IMR-90 (cell line): ENCODE measurements at regions not wholly inside any gene's neighbourhood (a gene's known extent, or its start where the extent isn't known, plus 50 kb on each side); places are given as distances from the start of the nearest gene placed in this dataset.

Experiments
- ATAC-seq: fragments of 200-7000 bp; cut with Tn5 transposase; 2 replicates; pipeline ENCODE4 v1.9.1; 2020; ENCODE audit warnings: low read depth, mild to moderate bottlenecking, moderate library complexity
- BruUV-seq: library from RNA; stranded (reverse); fragments of 400-500 nt; replicated peaks from 2 replicates; lab custom pipeline; 2021; lab: Mats Ljungman, UMichigan
- CTCF ChIA-PET: fragments of 300-600 bp; formaldehyde crosslinking; extraction: SDS; loops from one replicate; lab custom pipeline; 2021; ENCODE audit warnings: antibody characterized with exemption; lab: Yijun Ruan, JAX
- POLR2A ChIA-PET: fragments of 300-600 bp; sonication (Branson Sonifier 250); formaldehyde crosslinking; loops from one replicate; lab custom pipeline; 2022; ENCODE audit warnings: antibody characterized with exemption; ENCODE audit not compliant: unreplicated experiment; lab: Charles Lee
- DNase-seq: peaks from one replicate; pipeline ENCODE4 v3.0.0; 2013
- H2AFZ ChIP-seq: replicated peaks from 2 replicates; pipeline ENCODE3; 2013; ENCODE audit warnings: low read length, mild to moderate bottlenecking; ENCODE audit not compliant: poor library complexity
- H2AK5ac ChIP-seq: 2 replicates; pipeline ENCODE4 v1.6.1; 2013; ENCODE audit warnings: low read depth, low read length, inconsistent platforms
- H2AK9ac ChIP-seq: replicated peaks from 2 replicates; pipeline ENCODE3; 2013; ENCODE audit warnings: mild to moderate bottlenecking, low read depth, low read length, moderate library complexity; ENCODE audit not compliant: poor library complexity
- H2BK120ac ChIP-seq: 2 replicates; pipeline ENCODE4 v1.6.1; 2013; ENCODE audit warnings: low read depth, low read length, inconsistent platforms
- H2BK15ac ChIP-seq: 3 replicates; pipeline ENCODE4 v1.6.1; 2013; ENCODE audit warnings: low read depth, low read length, inconsistent platforms
- H2BK20ac ChIP-seq: 2 replicates; pipeline ENCODE4 v1.6.1; 2013; ENCODE audit warnings: low read depth, mild to moderate bottlenecking, inconsistent platforms, low read length, moderate library complexity
- H2BK5ac ChIP-seq: 2 replicates; pipeline ENCODE4 v1.6.1; 2013; ENCODE audit warnings: mild to moderate bottlenecking, low read depth, low read length, inconsistent platforms; ENCODE audit not compliant: poor library complexity, severe bottlenecking
- H3K14ac ChIP-seq: replicated peaks from 2 replicates; pipeline ENCODE4 v1.6.1; 2013; ENCODE audit warnings: low read depth, low read length, inconsistent platforms
- H3K18ac ChIP-seq: 2 replicates; pipeline ENCODE4 v1.6.1; 2013; ENCODE audit warnings: low read depth, low read length, control low read depth
- H3K23ac ChIP-seq: 2 replicates; pipeline ENCODE4 v1.6.1; 2013; ENCODE audit warnings: low read depth, low read length, inconsistent platforms
- H3K27ac ChIP-seq: 2 replicates; pipeline ENCODE4 v1.5.1; 2013; ENCODE audit warnings: mild to moderate bottlenecking, control low read depth, low read length; ENCODE audit not compliant: insufficient read depth
- H3K27me3 ChIP-seq: 2 replicates; pipeline ENCODE4 v1.6.1; 2013; ENCODE audit warnings: low read length; ENCODE audit not compliant: control insufficient read depth, insufficient read depth
- H3K36me3 ChIP-seq: 2 replicates; pipeline ENCODE4 v1.6.1; 2013; ENCODE audit warnings: low read length, mixed read lengths; ENCODE audit not compliant: control insufficient read depth, insufficient read depth
- H3K4ac ChIP-seq: 2 replicates; pipeline ENCODE4 v1.6.1; 2013; ENCODE audit warnings: low read depth, low read length, inconsistent platforms
- H3K4me1 ChIP-seq: 2 replicates; pipeline ENCODE4 v1.6.1; 2013; ENCODE audit warnings: low read length, mixed read lengths; ENCODE audit not compliant: control insufficient read depth, insufficient read depth
- H3K4me2 ChIP-seq: 2 replicates; pipeline ENCODE4 v1.6.1; 2013; ENCODE audit warnings: low read depth, mild to moderate bottlenecking, control low read depth, low read length, moderate library complexity
- H3K4me3 ChIP-seq: 2 replicates; pipeline ENCODE4 v1.5.1; 2013; ENCODE audit warnings: low read depth, mild to moderate bottlenecking, control low read depth, low read length, moderate library complexity; ENCODE audit not compliant: insufficient read depth
- H3K56ac ChIP-seq: 2 replicates; pipeline ENCODE4 v1.6.1; 2013; ENCODE audit warnings: low read length, inconsistent platforms; ENCODE audit not compliant: insufficient read depth; ENCODE audit errors: extremely low read depth
- H3K79me1 ChIP-seq, 2 experiments: 2 replicates each; pipeline ENCODE4 v1.6.1; 2013; ENCODE audit warnings: low read length in 2 of 2, inconsistent platforms in 1 of 2, low read depth in 1 of 2
- H3K9ac ChIP-seq: 2 replicates; pipeline ENCODE4 v1.6.1; 2013; ENCODE audit warnings: low read depth, low read length, control low read depth
- H3K9me1 ChIP-seq: 2 replicates; pipeline ENCODE4 v1.6.1; 2013; ENCODE audit warnings: low read length, inconsistent platforms; ENCODE audit not compliant: insufficient read depth
- H3K9me3 ChIP-seq: 2 replicates; pipeline ENCODE4 v1.6.1; 2013; ENCODE audit warnings: low read length; ENCODE audit not compliant: control insufficient read depth, insufficient read depth
- H4K20me1 ChIP-seq: 2 replicates; pipeline ENCODE4 v1.6.1; 2013; ENCODE audit warnings: low read length, inconsistent platforms; ENCODE audit not compliant: insufficient read depth
- H4K5ac ChIP-seq: 2 replicates; pipeline ENCODE4 v1.6.1; 2013; ENCODE audit warnings: mild to moderate bottlenecking, low read depth, low read length, control low read depth
- H4K8ac ChIP-seq, 2 experiments: 2 replicates each; pipeline ENCODE4 v1.6.1; 2013; ENCODE audit warnings: low read depth in 2 of 2, low read length in 2 of 2, control low read depth in 1 of 2, inconsistent platforms in 1 of 2
- H4K91ac ChIP-seq: 2 replicates; pipeline ENCODE4 v1.6.1; 2013; ENCODE audit warnings: low read depth, low read length, inconsistent platforms; ENCODE audit not compliant: insufficient read depth
- FOS ChIP-seq: fragments of 150-350 bp; IDR thresholded peaks from 2 replicates; pipeline ENCODE4 v1.6.1; 2016; ENCODE audit warnings: low read depth, low read length
- MAFK ChIP-seq: IDR thresholded peaks from 2 replicates; pipeline ENCODE4 v1.6.1; 2012; ENCODE audit warnings: low read depth, low read length, improper control_type of control experiment
- RCOR1 ChIP-seq: IDR thresholded peaks from 2 replicates; pipeline ENCODE4 v1.6.1; 2012; ENCODE audit warnings: mild to moderate bottlenecking, low read length, improper control_type of control experiment; ENCODE audit not compliant: insufficient replicate concordance
- WGBS, 2 experiments: methylation state at CpG; one replicate each; pipeline versions ENCODE4 v1.1.5 to v1.1.7; 2013; ENCODE audit warnings: missing lambda C conversion rate in 2 of 2; ENCODE audit not compliant: insufficient read length in 1 of 2; ENCODE audit errors: extremely low coverage in 2 of 2; 5-methylcytosine and 5-hydroxymethylcytosine counted together
- dilution Hi-C: fragments of 300-500 bp; cut with HindIII; formaldehyde crosslinking; loops from one replicate; pipeline ENCODE4 v1.14.3; 2018; ENCODE audit warnings: low sequenced_read_pairs; ENCODE audit not compliant: unreplicated experiment
- in situ Hi-C: fragments of 300-500 bp; cut with MboI; formaldehyde crosslinking; loops from 3 replicates; pipeline ENCODE4 v1.14.3; 2019; ENCODE audit warnings: low sequenced_read_pairs, inconsistent platforms, mixed read lengths
- intact Hi-C: fragments of 100-400 bp; cut with micrococcal nuclease; formaldehyde crosslinking; loops from 2 replicates; pipeline ENCODE4 v1.10.0; 2022

DNA sequence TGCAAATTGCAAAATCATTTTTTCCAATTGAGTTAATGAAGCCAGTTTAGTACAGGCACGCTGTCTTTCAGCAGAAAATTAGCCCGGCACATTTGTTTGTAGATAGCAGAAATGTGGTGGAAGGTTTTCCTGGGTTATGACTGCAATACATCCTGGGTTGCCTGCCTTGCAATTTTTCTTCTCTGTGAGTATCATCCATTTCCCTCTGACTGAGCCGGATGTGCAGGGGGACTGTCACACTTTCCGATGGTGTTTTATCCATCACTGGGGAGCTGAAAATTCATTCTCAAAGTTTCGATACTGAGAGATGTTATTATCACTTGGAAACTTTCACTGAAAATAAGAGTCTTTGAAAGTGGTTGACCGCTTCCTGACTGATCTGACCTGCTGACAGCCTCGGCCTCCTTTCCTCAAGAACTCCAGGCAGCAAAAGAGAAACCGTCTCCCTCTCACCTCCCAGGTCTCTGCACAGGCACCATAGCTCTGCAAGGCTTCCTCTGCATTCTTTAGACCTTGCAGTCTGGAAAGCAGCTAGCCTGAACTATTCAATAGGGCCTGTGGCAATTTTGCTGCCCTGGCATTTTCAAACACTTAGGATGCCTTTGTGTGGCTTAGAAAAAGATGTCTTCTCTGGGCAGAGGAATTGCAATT lies 320.8 kb upstream of the NRP1 start:
- H2AK5ac ChIP-seq = no peak overlapping the region
- POLR2A ChIA-PET = no interaction called here
- dilution Hi-C loops = no loop called here

More for the DNA sequence above, 320.8 kb upstream of the NRP1 start:
- Histone ChIP-seq H4K5ac (no peak overlapping the region), H2AFZ (no peak overlapping the region), H3K36me3 (no peaks in the 10 kb centered on the region), H3K4me1 (peaks cover 2% of the 10 kb centered on the region; the same call in 1 of the 2 replicates), H3K14ac (no peak overlapping the region), H3K27me3 (peaks cover 4% of the 10 kb centered on the region; the same call in 1 of the 2 replicates), H3K23ac (no peak overlapping the region), H3K4me3 (no peak overlapping the region), H3K9me1 (no peaks in the 10 kb centered on the region), H3K4ac (no peak overlapping the region), H3K9ac (no peak overlapping the region), H3K18ac (no peak overlapping the region), H4K20me1 (no peaks in the 10 kb centered on the region), H3K27ac (no peak overlapping the region), H2BK15ac (no peak overlapping the region), H2BK120ac (no peak overlapping the region), H3K9me3 (peaks cover 5% of the 10 kb centered on the region; the same call in 1 of the 2 replicates), H4K91ac (no peak overlapping the region), H4K8ac (no peak overlapping the region), H2BK5ac (no peak overlapping the region), H3K4me2 (no peak overlapping the region), H2BK20ac (no peak overlapping the region), H3K79me1 (no peaks in the 10 kb centered on the region), H2AK9ac (no peak overlapping the region), H3K56ac (no peak overlapping the region)
- ATAC-seq = no peak
- DNase-seq = no peak
- in situ Hi-C loops (no loop called here), intact Hi-C loops (no loop called here)
- CTCF ChIA-PET = no interaction called here
- no CpG with 5 or more reads among the region's 8 CpGs for WGBS, 2 experiments
- no TSS peak for BruUV-seq
- TF ChIP-seq MAFK (0 out of 2 replicates have a peak, but pooled peaks have one; percentile 12), RCOR1 (no peak), FOS (no peak)
